Nephron progenitor cell (in vitro differentiated cells): ENCODE measurements at regions not wholly inside any gene's neighbourhood (a gene's known extent, or its start where the extent isn't known, plus 50 kb on each side); places are given as distances from the start of the nearest gene placed in this dataset.

Source experiments
- DNase-seq: peaks from one replicate; pipeline ENCODE4 v3.0.0; 2021
- H3K27ac Mint-ChIP-seq: 2 replicates; pipeline ENCODE4 v1.8.0; 2021; ENCODE audit warnings: mild to moderate bottlenecking, moderate library complexity, mixed read lengths
- H3K27me3 Mint-ChIP-seq: 2 replicates; pipeline ENCODE4 v1.8.0; 2021; ENCODE audit warnings: mild to moderate bottlenecking, low read depth, mixed read lengths; ENCODE audit not compliant: poor library complexity
- H3K36me3 Mint-ChIP-seq: 2 replicates; pipeline ENCODE4 v1.8.0; 2021; ENCODE audit warnings: low read depth, mixed read lengths
- H3K4me1 Mint-ChIP-seq: 2 replicates; pipeline ENCODE4 v1.8.0; 2021; ENCODE audit warnings: mixed read lengths
- H3K4me3 Mint-ChIP-seq: 2 replicates; pipeline ENCODE4 v1.8.0; 2021; ENCODE audit warnings: mild to moderate bottlenecking, moderate library complexity, mixed read lengths
- H3K9me3 Mint-ChIP-seq: 2 replicates; pipeline ENCODE4 v1.8.0; 2021; ENCODE audit warnings: mild to moderate bottlenecking, moderate library complexity, mixed read lengths
- TF ChIP-seq, protein P1 (sequence below): fragments of 200-600 bp; sonication (generic); IDR thresholded peaks from 2 replicates; pipeline ENCODE4 v1.5.0; 2021; ENCODE audit warnings: antibody characterized with exemption

DNA sequence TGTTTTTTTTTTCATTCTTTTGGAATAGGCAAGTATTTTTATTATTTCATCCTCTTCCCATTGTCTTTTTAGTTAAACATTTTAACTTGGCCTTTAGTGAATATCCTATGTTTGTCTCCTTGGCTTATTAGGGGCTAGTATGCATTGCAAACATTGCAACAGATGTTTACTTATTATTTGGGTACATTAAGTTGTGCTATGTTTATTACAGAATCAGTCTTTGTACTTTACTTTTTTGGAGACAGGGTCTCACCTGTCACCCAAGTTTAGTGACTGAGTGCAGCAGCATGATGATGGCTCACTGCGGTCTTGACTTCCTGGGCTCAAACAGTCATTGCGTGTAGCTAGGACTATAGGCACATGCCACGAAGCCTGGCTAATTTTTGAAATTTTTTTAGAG lies 51.1 kb upstream of the NUDT6 start:
- peaks cover 57% of the 10 kb centered on the region for H3K36me3 Mint-ChIP-seq
- H3K9me3 Mint-ChIP-seq, result peaks cover 32% of the 10 kb centered on the region
- H3K4me3 Mint-ChIP-seq, result no peak overlapping the region
- no peak for DNase-seq
- no peaks in the 10 kb centered on the region for H3K27me3 Mint-ChIP-seq
- no peaks in the 10 kb centered on the region for H3K4me1 Mint-ChIP-seq
- TF ChIP-seq, protein P1, sequence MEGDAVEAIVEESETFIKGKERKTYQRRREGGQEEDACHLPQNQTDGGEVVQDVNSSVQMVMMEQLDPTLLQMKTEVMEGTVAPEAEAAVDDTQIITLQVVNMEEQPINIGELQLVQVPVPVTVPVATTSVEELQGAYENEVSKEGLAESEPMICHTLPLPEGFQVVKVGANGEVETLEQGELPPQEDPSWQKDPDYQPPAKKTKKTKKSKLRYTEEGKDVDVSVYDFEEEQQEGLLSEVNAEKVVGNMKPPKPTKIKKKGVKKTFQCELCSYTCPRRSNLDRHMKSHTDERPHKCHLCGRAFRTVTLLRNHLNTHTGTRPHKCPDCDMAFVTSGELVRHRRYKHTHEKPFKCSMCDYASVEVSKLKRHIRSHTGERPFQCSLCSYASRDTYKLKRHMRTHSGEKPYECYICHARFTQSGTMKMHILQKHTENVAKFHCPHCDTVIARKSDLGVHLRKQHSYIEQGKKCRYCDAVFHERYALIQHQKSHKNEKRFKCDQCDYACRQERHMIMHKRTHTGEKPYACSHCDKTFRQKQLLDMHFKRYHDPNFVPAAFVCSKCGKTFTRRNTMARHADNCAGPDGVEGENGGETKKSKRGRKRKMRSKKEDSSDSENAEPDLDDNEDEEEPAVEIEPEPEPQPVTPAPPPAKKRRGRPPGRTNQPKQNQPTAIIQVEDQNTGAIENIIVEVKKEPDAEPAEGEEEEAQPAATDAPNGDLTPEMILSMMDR, result no peak
- H3K27ac Mint-ChIP-seq, result no peak overlapping the region

DNA sequence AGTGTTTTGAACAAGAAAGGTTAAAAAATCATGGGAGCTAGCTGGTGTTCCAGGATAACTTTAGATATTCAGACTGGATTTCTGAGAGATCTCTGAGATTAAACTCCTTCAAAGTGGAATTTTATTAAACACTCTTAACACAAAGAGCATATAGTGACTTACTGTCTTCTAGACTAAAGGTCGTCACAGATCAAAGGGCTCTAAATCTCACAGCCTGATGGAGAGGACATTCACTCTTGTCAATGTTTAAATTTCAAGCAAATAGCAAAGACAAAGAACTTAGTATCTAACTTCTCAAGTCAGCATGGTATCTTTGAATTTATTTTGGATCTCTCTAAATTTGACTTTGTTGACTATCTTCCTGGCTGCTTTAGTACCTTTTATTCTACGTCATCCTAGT lies 53.7 kb upstream of the NUDT6 start:
- Mint-ChIP-seq H3K9me3 (peaks cover 32% of the 10 kb centered on the region), H3K4me3 (no peak overlapping the region), H3K36me3 (peaks cover 83% of the 10 kb centered on the region), H3K27ac (no peak overlapping the region), H3K4me1 (no peaks in the 10 kb centered on the region), H3K27me3 (no peaks in the 10 kb centered on the region)
- TF ChIP-seq, protein P1, result no peak
- DNase-seq, result no peak

DNA sequence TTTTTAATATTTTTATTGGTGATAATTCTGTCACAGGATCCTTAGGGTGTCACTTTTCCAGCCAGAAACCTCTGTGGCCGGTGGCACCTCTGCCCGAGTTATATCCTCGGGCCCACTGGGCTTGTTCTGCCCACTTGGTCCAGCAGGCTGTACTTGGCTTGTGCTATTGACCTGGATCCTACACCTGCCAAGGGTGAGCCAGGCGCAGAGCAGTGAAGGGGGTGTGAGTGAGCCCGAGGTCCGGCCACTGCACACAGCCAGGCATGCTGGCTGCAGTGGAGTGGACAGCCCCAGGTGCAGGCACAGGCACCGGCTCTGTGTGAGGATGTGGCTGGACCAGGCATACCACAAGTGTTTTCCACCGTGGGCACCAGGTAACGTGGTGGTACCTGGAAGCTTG lies 54.7 kb upstream of the NUDT6 start:
- no peaks in the 10 kb centered on the region for H3K27me3 Mint-ChIP-seq
- H3K36me3 Mint-ChIP-seq, result peaks cover 93% of the 10 kb centered on the region
- TF ChIP-seq, protein P1, result no peak
- H3K9me3 Mint-ChIP-seq, result peaks cover 32% of the 10 kb centered on the region
- H3K27ac Mint-ChIP-seq, result no peak overlapping the region
- no peak for DNase-seq
- no peak overlapping the region for H3K4me3 Mint-ChIP-seq
- H3K4me1 Mint-ChIP-seq, result no peaks in the 10 kb centered on the region

DNA sequence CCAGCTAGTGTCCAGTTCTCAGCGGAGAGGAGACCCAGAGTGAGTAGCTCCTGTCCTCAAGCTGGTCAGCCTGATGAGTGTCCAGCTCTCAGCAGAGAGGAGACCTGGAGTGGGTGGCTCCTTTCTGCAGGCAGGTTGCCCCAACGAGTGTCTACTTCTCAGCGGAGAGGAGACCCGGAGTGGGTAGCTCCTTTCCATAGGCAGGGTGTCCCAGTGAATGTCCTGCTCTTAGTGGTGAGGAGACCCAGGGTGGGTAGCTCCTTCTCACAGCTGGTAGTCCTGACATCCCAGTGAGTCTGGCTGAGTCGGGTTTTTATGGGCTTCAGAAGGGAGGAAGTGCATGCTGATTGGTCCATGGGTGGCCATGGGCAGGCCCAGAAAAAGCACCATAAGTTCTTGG lies 55.7 kb upstream of the NUDT6 start:
- TF ChIP-seq, protein P1, result no peak
- Mint-ChIP-seq H3K27ac (no peak overlapping the region), H3K4me1 (no peaks in the 10 kb centered on the region), H3K9me3 (peaks cover 32% of the 10 kb centered on the region), H3K4me3 (no peak overlapping the region), H3K36me3 (peaks cover 100% of the 10 kb centered on the region), H3K27me3 (no peaks in the 10 kb centered on the region)
- DNase-seq, result no peak

DNA sequence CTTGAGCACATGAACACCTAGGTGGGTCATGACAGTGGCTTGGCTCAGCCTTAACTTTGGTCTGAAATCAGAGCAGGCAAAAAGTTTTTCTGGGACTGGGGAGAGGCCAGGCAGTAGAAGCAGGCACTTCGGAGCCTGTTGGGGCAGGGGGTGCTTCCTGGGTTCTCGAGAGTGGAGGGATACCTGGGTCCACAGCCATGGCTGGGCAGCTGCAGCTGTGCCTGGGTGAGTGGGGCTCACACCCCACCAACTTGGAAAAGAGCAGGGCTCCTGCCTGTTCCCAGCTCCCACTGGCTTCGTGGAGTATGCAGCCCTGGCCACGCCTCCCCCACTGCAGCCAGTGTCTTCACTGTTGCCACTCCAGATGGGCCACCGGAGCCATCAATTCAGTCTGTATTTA lies 56.4 kb upstream of the NUDT6 start:
- Mint-ChIP-seq H3K4me1 (no peaks in the 10 kb centered on the region), H3K4me3 (no peak overlapping the region), H3K27ac (no peak overlapping the region), H3K27me3 (no peaks in the 10 kb centered on the region), H3K36me3 (peaks cover 100% of the 10 kb centered on the region), H3K9me3 (peaks cover 39% of the 10 kb centered on the region)
- DNase-seq, result no peak
- TF ChIP-seq, protein P1, result no peak

DNA sequence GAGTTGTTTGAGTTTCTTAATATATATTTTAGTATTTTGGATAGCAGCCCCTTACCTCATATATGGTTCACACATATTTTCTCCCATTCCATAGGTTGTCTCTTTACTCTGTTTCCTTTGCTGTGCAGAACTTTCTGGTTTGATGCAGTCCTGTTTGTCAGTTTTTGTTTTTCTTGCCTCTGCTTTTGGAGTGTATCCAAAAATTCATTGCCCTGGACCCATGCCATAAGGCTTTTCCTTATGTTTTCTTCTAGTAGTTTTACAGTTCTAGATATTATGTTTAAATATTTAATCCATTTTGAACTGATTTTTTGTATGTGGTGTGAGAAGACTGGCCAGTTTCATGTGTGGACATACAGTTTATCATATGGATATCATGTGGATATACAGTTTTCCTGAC lies 58.5 kb upstream of the NUDT6 start:
- TF ChIP-seq, protein P1, result no peak
- no peaks in the 10 kb centered on the region for H3K27me3 Mint-ChIP-seq
- no peak overlapping the region for H3K27ac Mint-ChIP-seq
- H3K4me3 Mint-ChIP-seq, result no peak overlapping the region
- H3K4me1 Mint-ChIP-seq, result no peaks in the 10 kb centered on the region
- peaks cover 39% of the 10 kb centered on the region for H3K9me3 Mint-ChIP-seq
- no peak for DNase-seq
- peaks cover 100% of the 10 kb centered on the region for H3K36me3 Mint-ChIP-seq
